ENCODE measurements at regions not wholly inside any gene's neighbourhood (a gene's known extent, or its start where the extent isn't known, plus 50 kb on each side); places are given as distances from the start of the nearest gene placed in this dataset.

GRCh38 chr12:40522837-40523236 is 169.4 kb upstream of the CNTN1 start:
- ChIA-PET POLR2A (interaction anchor here (0.6 kb wide), 1 partner anchor 568 kb away, joined by 6 read pairs; no protein-coding TSS in a partner anchor), CTCF (interaction anchor here (0.8 to 1.1 kb wide), 2 partner anchors 26 to 76 kb away, joined by 3 read pairs; no protein-coding TSS in a partner anchor), SMC1A (ENCODE audit: uncharacterized antibody, unreplicated experiment) (interaction anchor here (0.9 to 2.1 kb wide), 4 partner anchors 23 to 93 kb away, joined by 3 to 7 read pairs (median 4); no protein-coding TSS in a partner anchor), RAD21 (ENCODE audit: unreplicated experiment) (no interaction called here)
- Histone ChIP-seq H3K79me2 (ENCODE audit: control insufficient read depth, insufficient read depth, low read length) (no peaks in the 10 kb centered on the region), H4K20me1 (ENCODE audit: control insufficient read depth, insufficient read depth) (no peaks in the 10 kb centered on the region), H3K4me2 (ENCODE audit: control insufficient read depth, insufficient read depth) (no peak overlapping the region), H3K36me3 (ENCODE audit: control insufficient read depth in 2 of 2, insufficient read depth in 2 of 2, low read length in 1 of 2) (no peaks in the 10 kb centered on the region), H3K4me1 (ENCODE audit: control insufficient read depth, insufficient read depth, low read length) (no peaks in the 10 kb centered on the region), H3K9ac (ENCODE audit: control insufficient read depth, insufficient read depth, low read length) (no peak overlapping the region), H3K9me3 (replicated peaks; ENCODE audit: control insufficient read depth, insufficient read depth, low read length) (no peaks in the 10 kb centered on the region), H3K4me3 (no peak overlapping the region), H2AFZ (ENCODE audit: control insufficient read depth, low read depth, low read length) (no peak overlapping the region), H3K27me3 (replicated peaks in 1 of 2; ENCODE audit: control insufficient read depth in 2 of 2, insufficient read depth in 2 of 2, low read length in 1 of 2) (no peaks in the 10 kb centered on the region), H3K27ac (ENCODE audit: control insufficient read depth, insufficient read depth) (no peak overlapping the region)
- FAIRE-seq (no peak), DNase-seq (ENCODE audit: low read depth, low spot score) (no peak), ATAC-seq (no peak)
- WGBS (ENCODE audit: insufficient coverage, insufficient replicate concordance, low lambda C conversion rate, missing lambda C conversion rate): 63% methylated on average over 3 of the region's 3 CpGs
- in situ Hi-C loops (cut with MboI) (no loop called here), intact Hi-C loops (cut with micrococcal nuclease; ENCODE audit: unreplicated experiment) (no loop called here)
- BruUV-seq (replicated peaks): no TSS peak
- TF ChIP-seq SUZ12 (IDR thresholded peaks at IDR 0.05; ENCODE audit: unreplicated experiment) (no peak), CREM (IDR thresholded peaks at IDR 0.05; ENCODE audit: low read depth) (no peak), SKIL (IDR thresholded peaks at IDR 0.05; ENCODE audit: low read depth, poor library complexity, severe bottlenecking) (no peak), CHD2 (IDR thresholded peaks at IDR 0.05; ENCODE audit: borderline replicate concordance, low read depth, low read length) (no peak), MTA2 (IDR thresholded peaks at IDR 0.05; ENCODE audit: low read depth) (no peak), SUPT20H (IDR thresholded peaks at IDR 0.05; ENCODE audit: borderline replicate concordance, control insufficient read depth, low read depth, low read length) (no peak), IKZF1 (conservative IDR thresholded peaks at IDR 0.05) (no peak), ATF3 (IDR thresholded peaks at IDR 0.05; ENCODE audit: borderline replicate concordance, extremely low read depth, low read depth, low read length) (no peak), CHD1 (IDR thresholded peaks at IDR 0.05; ENCODE audit: low read depth, low read length) (no peak), PML (IDR thresholded peaks at IDR 0.05; ENCODE audit: low read length) (no peak), ZBTB4 (CRISPR knock-in tag; IDR thresholded peaks at IDR 0.05) (no peak), ASH2L (IDR thresholded peaks at IDR 0.05; ENCODE audit: borderline replicate concordance, low read depth) (no peak), NFXL1 (IDR thresholded peaks at IDR 0.05; ENCODE audit: borderline replicate concordance) (no peak), BHLHE40 (IDR thresholded peaks at IDR 0.05; ENCODE audit: borderline replicate concordance in 1 of 2, low read depth in 2 of 2, low read length in 1 of 2) (no peak), SP1 (IDR thresholded peaks at IDR 0.05; ENCODE audit: low read depth, low read length) (no peak), HSF1 (IDR thresholded peaks at IDR 0.05; ENCODE audit: low read depth, low read length) (no peak), STAT3 (IDR thresholded peaks at IDR 0.05; ENCODE audit: low read depth, low read length) (no peak)

Data from GM12878 (cell line).